Stimulated activated CD4-positive, alpha-beta T cell treated with anti-CD3 and anti-CD28 coated beads, Interleukin-12 subunit alpha, Interleukin-12 subunit beta, amount 100 ng/mL, for 48 hours (primary cell): ENCODE measurements at regions not wholly inside any gene's neighbourhood (a gene's known extent, or its start where the extent isn't known, plus 50 kb on each side); places are given as distances from the start of the nearest gene placed in this dataset.
A peak's percentile ranks its signal among the peaks of the same experiment; 100 is the strongest.

Experiments
- DNase-seq, 3 donors: peaks; one replicate each; pipeline ENCODE4 v3.0.0-alpha.2; 2020; ENCODE audit warnings: low read depth in 2 of 3, low spot score in 1 of 3

DNA sequence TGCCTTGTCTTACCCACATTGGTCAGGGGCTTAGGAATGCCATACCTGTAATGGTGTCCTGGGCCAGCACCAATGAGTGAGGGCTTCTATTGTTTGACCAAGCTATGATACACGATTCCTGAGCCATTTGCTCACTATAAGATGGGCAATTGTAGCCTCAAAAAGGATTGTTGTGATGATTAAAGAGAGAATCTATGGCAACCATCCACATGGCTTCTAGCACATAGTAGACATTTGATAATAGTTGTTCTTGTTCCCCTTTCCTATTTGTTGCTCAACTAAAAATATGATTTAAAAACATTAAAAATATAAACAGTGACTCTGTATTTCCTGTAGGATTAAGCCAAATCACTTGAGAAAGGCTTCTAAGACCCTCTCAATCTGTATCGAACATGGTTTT, 366.1 kb downstream of the PCNX1 start:
- no peak for DNase-seq

DNA sequence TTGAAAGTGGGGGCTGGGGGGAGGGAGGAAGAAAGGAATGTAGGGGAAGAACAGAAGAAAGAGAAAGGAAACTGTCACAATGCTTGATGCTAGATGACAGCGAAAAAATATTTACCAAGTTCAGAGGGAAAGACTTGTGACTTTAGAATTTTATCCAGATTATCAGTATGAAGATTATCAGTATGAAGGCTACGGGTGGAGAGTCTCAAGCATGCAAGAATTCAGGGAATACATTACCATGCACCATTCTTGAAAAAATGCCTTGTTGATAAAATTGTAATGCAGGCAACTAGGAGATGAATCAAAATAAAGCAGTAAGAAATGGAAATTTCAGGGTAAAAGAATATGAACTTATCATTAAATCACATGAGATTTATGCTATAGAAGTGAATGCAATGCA, 376.8 kb downstream of the PCNX1 start:
- DNase-seq = no peak

DNA sequence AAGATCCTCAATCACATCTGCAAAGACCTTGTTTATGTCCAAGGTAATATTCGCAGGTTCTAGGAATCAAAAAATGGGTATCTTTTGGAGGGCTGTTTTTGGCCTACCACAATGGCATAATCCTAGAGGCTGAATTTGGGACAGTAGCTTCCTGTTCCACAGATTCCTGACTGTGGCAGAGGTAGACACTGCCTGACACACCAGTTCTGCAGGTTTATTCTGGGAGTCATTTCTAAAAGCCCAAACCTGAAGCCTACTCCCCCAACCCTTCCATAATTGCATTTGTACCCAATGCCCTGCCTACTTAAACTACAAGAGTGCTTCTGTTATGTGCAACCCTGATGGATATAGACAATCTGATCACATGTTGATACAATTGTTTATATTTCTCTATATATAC, 378.9 kb downstream of the PCNX1 start:
- no peak for DNase-seq

DNA sequence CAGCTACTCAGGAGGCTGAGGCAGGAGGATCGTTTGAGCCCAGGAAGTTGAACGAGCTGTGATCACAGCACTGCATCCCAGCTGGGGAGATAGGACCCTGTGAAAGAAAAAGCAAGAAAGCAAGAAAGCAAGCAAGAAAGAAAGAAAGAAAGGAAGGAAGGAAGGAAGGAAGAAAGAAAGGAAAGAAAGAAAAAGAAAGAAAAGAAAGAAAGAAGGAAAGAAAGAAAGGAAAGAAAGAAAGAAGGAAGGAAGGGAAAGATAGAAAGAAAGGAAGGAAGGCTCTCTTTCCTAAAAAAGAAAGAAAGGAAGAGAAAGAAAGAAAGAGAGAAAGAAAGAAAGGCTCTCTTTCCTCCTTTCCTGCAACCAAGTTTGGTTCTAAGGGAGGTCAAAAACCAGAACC, 380.3 kb downstream of the PCNX1 start:
- DNase-seq = no peak

DNA sequence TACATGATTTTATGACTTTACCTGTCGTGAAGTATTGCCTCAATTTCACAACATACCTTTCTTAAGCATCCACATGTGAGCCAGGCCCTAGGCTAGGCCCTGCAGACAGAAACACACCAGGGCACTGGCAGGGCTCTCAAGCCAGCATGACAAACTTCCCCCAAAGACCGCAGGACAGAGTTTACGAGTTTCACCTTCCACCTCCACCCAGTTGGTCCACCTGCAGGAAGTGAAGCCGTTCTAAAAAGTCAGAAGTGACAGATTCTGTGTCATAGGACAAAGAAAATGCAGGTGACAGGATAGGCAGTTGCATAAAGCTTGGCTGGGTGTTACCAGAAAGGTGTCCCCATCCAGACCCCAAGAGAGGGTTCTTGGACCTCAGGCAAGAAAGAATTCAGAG, 382.3 kb downstream of the PCNX1 start:
- no peak for DNase-seq

DNA sequence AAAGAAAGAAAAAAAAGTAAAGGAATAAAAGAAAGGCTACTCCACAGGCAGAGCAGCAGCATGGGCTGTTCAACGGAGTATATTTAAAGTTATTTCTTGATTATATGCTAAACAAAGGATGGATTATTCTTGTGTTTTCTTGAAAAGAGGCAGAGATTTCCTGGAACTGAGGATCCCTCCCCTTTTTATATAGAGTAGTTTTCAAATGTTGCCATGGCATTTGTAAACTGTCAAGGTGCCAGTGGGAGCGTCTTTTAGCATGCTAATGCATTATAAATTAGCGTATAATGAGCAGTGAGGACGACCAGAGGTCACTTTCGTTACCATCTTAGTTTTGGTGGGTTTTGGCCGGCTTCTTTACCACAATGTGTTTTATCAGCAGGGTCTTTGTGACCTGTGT, 383.0 kb downstream of the PCNX1 start:
- DNase-seq = no peak

DNA sequence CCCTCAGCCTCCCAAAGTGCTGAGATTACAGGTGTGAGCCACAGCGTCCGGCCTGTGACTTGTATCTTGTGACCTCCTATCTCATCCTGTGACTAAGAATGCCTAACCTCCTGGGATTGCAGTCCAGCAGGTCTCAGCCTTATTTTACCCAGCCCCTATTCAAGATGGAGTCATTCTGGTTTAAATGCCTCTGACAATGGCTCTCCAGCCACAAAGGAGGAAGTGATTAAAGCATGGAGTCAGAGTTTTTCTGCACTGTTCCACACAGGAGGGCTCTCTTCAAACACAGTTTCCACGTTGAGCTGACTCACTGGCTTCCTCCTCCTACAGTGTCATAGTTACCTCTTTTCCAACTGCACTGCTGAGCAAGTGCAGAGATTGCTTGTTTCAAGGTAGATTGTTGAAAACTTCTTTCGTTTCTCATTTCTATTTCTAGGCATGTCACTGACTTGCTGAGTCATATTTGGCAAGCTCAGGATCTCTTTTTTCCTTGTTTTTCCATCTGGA, 383.8 kb downstream of the PCNX1 start:
- peak; percentile 16 to 47 (median 47) for DNase-seq

DNA sequence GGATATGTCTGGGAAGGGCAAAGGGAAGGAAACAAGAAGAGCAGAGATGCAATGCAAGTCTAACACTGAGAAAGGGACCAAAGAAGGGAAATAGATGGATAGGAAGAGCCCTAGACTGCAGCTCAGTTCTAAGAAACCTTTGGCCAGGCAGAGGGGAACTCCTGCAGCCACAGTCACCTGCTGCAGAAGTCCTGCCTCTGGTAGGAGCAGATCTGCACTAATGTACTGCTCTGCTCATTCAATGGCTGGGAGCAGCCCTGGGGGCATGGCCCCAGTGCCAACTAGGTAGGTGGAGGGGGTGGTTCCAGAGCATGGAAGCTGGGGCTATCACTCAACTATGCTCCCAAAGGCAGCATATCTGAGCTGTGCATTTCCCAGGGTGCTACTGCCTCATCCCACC, 388.9 kb downstream of the PCNX1 start:
- DNase-seq = no peak

DNA sequence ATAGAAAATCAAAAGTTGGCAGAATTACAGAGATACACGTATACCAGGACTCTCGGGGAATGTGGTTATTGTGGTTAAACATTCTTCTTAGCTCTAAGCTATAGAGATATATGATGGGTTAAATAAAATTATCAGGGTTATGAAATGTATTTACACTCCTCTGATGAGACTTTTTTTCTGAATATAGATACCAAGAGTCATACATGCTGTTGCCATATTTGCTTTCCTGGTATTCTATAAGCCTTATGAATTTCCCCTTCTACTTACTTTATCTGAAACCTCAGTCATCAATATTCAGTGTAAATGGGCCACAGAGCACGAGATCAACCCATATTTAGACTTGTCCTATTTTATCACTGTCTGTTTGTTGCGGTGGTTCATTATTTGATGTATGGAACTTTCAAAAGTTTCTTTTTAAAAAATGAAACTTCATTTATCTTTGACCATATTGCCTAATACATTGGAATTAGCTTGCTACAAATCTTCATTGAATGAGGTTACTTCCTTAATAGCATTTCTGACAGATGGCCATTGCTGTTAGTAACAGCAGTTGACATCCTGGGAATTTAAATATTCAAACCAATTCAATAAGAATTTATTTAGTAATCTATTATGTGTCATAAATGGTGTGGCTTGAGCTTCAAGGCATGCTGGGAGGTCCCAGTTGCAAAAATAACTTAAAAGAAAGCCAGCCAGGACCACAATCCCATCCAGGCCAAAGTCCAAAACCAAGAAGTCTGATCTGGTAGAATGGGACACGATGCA, 393.5 kb downstream of the PCNX1 start:
- no peak for DNase-seq

DNA sequence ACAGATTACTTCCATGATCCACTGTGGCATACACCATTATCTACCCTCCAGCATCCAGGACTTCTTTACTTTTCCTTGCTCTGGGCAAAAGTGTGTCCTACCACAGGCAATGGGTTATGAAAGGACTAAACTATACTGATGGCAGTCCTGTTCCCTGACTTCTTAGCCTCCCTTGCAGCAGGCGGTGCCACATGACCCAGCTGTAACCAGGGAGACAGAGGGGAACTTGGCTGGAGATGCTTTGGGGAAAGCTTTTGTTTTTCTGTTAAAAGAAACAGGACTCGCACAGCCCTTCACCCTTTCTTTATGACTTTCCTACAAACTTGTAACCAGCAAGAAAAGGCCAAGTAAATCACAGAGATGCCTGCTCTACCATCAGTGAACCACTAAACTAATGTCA, 394.4 kb downstream of the PCNX1 start:
- DNase-seq = no peak

DNA sequence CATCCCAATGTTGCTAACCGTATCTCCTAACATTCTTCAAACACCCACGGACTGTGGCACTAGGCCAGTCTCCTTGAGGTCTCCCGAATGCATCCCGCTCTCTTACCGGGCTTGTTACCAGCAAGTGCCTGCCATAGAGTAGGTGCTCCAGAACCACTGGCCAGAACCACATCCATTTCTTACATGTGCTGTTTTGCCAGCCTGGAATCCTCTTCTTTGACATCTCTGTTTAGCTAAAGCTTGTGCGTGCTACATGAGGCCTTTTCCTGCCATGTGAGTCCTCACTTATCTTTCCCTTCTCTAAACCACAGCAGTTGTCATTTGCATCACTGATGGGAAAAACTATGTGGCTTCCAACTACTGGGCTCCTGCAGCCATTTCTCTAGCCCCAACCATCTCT, 397.4 kb downstream of the PCNX1 start:
- DNase-seq = no peak

DNA sequence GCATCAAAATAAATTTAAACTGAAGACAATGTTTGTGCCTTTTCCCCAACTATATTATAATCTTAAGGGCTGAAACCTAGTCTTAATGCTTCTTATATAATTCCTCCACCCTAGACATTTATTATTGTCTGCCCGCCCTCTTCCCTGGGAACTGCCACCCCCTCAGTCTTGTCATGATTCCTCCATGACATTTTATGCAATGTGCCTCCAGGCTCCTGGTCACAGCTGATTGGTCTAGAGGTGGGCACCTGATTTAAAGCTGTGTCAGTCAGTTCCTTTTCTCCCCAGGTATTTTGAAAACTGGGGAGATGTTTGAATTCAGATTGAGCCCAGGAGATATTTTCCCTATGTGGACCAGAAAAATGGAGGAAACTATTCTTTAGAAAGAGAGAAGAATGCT, 401.4 kb downstream of the PCNX1 start:
- no peak for DNase-seq

DNA sequence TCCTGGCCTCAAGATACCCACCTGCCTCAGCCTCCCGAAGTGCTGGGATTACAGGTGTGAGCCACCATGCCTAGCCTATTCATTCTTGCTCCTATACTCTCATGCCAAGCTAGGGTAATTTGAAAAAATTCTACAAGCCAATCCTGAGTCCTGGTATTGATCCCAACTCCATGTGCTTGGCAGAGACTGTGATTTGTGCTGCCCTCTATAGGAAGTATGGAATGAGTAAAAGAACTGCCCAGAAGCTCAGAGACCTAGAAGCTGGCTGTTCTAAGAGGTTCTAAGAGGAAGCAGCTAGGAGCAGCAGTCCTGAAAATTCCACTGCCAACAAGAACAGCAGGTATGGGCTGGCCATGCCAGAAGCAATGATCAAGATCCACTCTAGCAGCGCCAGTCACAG, 402.5 kb downstream of the PCNX1 start:
- DNase-seq = no peak

DNA sequence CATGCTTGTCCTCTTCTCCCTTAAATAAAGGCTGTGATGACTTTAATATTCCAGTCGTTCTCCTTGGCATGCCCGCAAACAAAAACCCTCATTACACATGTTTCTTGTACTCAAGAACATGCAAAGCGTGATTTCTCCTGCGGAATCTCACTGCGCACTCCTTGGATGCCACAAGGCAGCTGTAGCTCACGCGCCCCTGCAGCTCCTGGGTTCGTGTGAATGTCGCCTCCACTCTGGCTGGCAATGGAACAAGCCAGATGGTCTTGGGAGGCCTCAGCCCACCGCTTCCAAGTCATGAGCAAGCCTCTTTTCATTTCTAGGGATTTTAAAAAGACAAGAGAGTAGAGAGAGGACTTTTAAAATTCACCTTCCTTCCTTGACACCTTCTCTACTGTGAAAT, 403.8 kb downstream of the PCNX1 start:
- no peak for DNase-seq

DNA sequence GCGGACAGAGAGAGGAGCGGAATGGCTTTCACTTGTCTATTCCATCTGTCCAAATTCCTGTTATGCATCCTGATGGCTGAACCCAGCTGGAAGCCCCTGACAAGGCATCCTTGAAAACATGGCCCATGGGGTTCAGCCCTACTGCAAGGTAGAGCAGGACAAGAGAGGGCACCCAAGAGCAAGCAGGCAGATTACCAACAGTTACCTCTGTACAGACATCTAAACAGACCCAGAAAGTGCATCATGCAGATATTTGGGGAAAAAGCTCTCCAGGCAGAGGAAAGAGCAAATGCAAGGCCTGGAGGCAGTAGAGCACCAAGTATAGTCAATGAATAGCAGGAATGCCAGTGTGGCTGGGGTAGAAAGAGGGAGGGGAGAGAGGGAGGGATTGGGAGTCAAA, 407.5 kb downstream of the PCNX1 start:
- DNase-seq = no peak

DNA sequence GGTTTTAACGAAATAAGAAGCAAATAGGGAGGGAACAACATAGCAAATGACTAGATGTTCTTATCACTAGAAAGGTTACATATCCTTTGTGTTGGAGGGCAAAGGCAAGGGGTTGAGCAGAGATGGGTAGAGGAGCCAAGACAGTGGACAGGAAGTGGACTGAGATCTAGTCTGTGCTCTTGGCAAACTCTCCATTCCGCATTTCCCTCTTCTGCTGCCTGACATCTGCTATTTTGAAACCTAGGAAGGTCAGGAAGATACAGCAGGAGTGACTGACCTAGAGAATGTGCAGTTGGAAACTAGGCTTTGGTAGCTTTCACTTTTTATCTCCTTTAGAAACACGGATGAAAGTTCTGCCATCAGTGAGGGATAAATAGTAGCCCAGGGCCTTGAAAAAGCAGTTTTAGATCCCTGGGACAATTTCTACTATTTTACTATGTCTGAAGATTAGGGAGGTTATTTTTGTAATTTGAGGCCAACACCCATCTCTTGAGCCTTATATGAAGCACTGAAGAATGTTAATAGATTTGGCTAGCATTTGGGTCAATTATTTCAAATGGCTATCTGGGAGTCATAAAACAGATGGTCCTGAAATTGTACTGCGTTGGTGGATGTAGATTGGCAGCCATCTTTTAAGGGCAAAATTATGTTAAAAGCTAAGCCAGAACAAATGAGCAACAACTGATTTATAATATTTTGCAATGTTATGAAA, 410.3 kb downstream of the PCNX1 start:
- no peak for DNase-seq

DNA sequence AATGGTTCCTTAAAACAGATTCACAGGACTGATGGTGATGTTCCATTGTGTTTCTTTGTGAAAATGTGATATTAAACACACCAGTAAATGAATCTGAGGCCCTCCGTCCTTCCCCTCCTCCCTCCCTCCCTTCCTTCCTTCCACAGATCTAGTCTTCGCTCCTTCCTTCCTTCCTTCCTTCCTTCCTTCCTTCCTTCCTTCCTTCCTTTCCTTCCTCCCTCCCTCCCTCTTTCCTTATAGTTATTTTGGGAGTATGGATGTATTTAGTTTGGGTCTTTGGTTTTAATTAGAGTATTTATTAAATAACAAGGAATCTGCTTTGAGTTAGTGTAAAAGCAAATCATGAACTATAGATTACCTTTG, 410.8 kb downstream of the PCNX1 start:
- no peak for DNase-seq

DNA sequence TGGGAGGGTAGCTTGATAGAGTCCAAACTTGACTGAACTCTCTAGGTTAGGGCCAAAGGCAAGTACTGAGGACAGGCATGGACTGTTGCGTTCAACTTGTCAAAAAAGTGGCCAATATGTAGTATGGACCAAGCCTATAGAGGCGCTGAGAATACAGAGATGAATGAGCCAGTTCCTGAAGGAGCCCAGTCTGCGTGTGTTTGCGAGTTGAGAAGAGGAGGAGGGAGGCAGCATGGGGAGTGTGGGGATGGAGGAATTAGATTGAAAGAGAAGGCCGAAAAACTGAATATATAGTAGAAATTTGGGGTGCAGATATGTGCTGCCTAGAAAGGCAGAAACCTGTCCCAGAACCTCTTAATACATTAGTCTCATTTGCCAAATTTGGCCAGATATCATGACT, 412.4 kb downstream of the PCNX1 start:
- no peak for DNase-seq

DNA sequence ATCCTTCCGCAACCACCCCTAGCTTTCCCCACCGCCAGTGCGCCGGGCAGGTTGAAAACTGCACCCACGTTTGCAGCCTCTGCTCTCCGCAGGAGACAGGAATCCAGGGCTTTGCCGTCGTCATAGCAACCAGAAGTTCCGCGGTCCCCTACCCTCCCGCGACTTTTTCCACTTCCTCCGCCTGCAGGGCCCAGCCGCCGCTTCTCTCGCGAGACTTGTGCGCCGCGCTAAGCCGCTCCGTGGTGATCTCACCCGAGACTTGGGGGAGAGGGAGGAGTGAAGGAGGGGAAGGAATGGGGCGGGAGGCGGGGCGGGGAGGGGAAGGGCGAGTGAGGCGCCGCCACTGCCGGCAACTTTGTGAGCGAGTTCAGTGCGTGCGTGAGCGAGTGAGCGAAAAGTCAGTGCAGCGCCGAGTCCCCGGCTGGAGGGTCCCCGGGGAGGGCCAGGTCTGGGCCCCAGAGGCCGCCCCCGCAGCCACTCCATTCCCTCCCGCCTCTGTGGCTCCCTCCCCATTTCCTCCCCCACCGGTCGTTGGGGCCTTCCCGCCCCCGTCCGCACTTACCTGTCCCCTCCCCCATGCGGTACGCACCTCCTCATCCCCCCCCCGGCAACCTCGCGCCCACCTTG, 413.0 kb downstream of the PCNX1 start, which contains the start of gene SIPA1L1:
TSS of gene SIPA1L1 (plus strand) at position 370 of the 627 bp plus-strand sequence.
- DNase-seq = peak; percentile 96 to 98 (median 97)

DNA sequence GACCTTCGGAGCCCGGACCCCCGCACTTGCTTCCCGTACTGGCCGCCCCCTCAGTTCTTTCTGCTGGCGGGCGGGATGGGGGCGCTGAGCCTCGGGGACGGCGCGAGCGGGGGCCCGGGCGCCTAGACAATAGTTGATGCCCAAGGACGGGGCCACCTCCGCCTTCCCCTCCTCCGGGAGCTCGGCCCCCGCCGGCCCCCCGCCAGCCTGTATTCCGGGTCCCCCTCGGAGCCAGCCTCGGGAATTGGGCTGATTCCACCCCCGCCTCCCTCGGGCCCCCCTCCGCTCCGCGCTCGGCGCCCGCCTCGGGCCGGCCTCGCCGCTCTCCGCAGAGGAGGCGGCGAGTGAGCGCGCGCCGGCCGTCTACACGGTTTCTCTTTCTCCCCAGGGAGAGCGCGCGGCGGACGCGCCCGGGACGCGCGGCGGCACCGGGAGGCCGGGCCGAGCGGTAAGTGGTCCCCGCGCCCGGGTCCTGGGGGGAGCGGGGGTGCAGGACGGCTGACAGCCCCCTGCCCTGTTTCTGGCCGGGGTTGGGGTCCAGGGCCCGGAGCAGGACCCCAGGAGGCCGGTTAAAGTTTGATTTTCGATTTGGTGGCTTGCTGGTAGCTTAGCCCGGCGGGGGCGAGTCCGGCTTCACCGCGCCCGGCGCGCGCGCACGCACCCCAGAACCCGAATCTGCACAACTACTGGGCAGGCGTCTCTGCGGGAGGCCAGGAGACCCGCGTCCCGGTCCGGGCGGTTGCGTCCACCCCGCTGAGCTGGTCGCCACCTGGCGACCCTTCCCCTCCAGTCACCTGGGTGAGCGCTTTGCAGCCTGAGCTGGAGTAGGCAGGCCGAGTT, 413.7 kb downstream of the PCNX1 start:
- peak in 2 of 3 donors; percentile 31 to 43 for DNase-seq

DNA sequence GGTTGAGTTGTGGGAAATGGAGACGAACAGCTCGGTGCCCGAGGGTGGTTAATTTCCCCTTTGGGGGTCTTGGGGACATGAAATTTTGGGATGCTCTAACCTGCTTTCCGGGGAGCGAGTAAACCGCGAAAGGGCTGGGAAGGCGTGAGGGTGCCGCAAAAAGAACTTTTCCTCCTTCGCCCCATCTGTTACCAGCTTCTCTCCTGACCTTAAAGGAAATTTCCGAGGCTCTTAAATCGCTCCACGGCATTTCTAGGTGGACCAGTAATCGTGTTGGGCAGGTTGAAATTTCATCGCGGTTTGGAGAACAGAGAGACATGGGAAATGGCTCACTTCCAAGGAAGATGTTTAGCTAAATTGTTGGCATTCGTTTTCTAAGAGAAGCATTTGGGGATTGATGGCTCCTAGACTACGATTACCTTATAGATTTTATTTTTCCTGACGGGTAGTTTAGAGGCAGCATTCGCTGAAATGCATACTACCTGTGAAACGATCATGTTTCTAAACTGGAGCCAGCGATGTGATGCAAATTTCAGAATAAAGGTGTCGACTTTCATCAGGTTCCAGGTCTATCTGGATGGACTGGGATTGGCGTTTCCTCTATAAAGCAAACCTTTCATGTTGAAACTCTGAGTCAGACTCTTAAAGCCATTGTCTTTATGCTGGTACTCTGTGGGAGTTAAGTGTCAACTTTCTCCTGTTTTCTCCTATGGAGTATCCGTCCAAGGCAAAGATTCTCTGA, 414.5 kb downstream of the PCNX1 start:
- no peak for DNase-seq
